ENCODE measurements at regions not wholly inside any gene's neighbourhood (a gene's known extent, or its start where the extent isn't known, plus 50 kb on each side); places are given as distances from the start of the nearest gene placed in this dataset.

DNA sequence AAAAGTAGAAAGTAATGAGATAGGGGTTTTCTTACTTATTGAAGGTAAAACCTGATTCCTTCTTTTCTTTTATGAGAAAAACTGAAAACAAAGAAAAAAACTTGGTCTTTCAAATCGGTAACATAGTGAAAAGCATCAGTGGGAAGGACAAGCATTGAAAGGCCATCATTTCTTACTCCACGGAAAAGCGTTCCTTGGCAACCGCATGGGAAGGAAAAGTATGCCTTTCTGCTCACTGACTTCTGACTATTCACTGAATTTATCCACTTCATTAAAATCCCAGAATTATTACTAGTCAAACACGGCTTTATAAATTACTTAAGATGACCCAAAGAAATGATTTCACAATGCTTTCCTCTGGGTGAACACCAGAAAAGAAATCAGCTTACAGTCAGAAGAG lies 646.7 kb downstream of the TLL1 start:
- H3K36me3 ChIP-seq = no peaks in the 10 kb centered on the region
- intact Hi-C loops (cut with DNase I) = no loop called here
- H3K27me3 ChIP-seq = no peaks in the 10 kb centered on the region
- no peak overlapping the region for H3K4me3 ChIP-seq
- H3K4me1 ChIP-seq = no peaks in the 10 kb centered on the region
- DNase-seq = no peak
- no peak overlapping the region for H3K27ac ChIP-seq
- WGBS, 2 donors = 91 to 92% methylated on average over 5 of the region's 5 CpGs
- no peak for TF ChIP-seq POLR2A (IDR thresholded peaks at IDR 0.05)
- no peaks in the 10 kb centered on the region for H3K9me3 ChIP-seq

DNA sequence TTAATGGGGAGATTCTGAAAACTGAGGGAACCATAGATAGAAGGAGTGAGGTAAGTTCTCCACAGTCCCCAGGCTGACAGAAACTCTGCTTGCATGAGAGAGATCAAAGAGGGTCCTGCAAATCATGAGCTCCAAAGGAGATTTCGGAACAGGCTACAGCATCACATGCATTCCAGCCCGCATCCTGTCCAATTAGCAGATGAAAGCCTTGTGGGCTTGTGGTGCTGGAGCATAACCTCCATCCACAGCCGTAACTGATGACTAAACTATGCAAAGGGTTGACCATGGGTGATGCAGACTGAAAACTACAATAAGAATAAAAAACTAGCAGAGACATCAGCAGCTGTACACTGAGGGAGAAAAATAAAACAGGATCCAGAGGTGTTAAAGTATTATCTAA lies 654.5 kb downstream of the TLL1 start:
- no peaks in the 10 kb centered on the region for H3K36me3 ChIP-seq
- TF ChIP-seq POLR2AphosphoS5 (IDR thresholded peaks at IDR 0.05) (no peak), POLR2A (IDR thresholded peaks at IDR 0.05) (no peak), EP300 (IDR thresholded peaks at IDR 0.05) (no peak)
- TF ChIP-seq, protein P1, sequence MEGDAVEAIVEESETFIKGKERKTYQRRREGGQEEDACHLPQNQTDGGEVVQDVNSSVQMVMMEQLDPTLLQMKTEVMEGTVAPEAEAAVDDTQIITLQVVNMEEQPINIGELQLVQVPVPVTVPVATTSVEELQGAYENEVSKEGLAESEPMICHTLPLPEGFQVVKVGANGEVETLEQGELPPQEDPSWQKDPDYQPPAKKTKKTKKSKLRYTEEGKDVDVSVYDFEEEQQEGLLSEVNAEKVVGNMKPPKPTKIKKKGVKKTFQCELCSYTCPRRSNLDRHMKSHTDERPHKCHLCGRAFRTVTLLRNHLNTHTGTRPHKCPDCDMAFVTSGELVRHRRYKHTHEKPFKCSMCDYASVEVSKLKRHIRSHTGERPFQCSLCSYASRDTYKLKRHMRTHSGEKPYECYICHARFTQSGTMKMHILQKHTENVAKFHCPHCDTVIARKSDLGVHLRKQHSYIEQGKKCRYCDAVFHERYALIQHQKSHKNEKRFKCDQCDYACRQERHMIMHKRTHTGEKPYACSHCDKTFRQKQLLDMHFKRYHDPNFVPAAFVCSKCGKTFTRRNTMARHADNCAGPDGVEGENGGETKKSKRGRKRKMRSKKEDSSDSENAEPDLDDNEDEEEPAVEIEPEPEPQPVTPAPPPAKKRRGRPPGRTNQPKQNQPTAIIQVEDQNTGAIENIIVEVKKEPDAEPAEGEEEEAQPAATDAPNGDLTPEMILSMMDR (IDR thresholded peaks at IDR 0.05) = no peak
- no peak overlapping the region for H3K27ac ChIP-seq
- H3K4me1 ChIP-seq = no peaks in the 10 kb centered on the region
- DNase-seq = no peak
- intact Hi-C loops (cut with DNase I) = no loop called here
- no peaks in the 10 kb centered on the region for H3K9me3 ChIP-seq
- no peaks in the 10 kb centered on the region for H3K27me3 ChIP-seq
- H3K4me3 ChIP-seq = no peak overlapping the region
- WGBS, 2 donors = 86 to 91% methylated on average over 3 of the region's 3 CpGs

DNA sequence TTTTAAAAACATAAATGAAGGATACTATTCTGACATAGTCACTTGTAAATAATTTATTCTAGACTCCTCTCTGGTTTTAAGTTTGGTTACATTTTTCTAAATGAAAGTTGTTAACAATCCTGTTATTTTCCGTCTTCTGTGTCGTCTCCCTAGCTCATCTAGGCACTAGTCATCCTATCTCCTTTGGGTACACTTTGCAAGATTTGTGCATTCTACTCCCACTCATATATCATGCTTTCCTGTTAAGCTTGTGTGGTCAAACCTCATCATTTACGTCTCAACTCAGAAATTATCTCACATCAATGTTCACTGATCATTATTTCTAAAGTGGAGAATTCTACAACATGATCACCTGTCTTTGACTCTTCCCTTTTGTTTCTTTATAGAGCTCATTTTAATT lies 658.7 kb downstream of the TLL1 start:
- 85 to 87% methylated on average over 3 of the region's 3 CpGs for WGBS, 2 donors
- H3K36me3 ChIP-seq = no peaks in the 10 kb centered on the region
- intact Hi-C loops (cut with DNase I) = no loop called here
- no peak for DNase-seq
- no peak overlapping the region for H3K27ac ChIP-seq
- no peaks in the 10 kb centered on the region for H3K27me3 ChIP-seq
- no peaks in the 10 kb centered on the region for H3K4me1 ChIP-seq
- H3K4me3 ChIP-seq = no peak overlapping the region
- no peak for TF ChIP-seq POLR2A (IDR thresholded peaks at IDR 0.05)
- TF ChIP-seq EP300 (IDR thresholded peaks at IDR 0.05) = no peak
- TF ChIP-seq, protein P1 (IDR thresholded peaks at IDR 0.05) = no peak
- no peak for TF ChIP-seq POLR2AphosphoS5 (IDR thresholded peaks at IDR 0.05)
- H3K9me3 ChIP-seq = no peaks in the 10 kb centered on the region

DNA sequence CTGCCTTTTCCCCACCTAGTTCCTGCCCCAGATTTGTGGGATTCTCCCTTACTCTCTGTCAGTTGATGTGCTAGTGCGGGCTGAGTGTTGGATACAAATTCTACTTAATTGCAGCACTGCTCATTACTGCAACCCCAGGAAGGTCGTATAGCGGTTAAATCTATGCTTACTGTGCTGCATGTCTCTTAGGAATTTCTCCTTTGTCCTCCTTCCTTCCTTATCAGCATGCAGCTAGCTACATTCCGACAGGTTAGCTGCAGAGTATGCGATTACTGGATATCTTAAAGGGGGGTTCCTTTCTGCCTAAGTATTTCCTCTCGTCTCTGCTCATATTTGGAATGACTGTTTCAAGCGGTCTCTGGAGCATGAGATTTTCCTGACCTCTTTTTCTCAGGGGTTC lies 662.8 kb downstream of the TLL1 start:
- 90 to 91% methylated on average over 7 of the region's 7 CpGs for WGBS, 2 donors
- Histone ChIP-seq H3K4me1 (no peaks in the 10 kb centered on the region), H3K4me3 (no peak overlapping the region), H3K9me3 (no peaks in the 10 kb centered on the region), H3K27me3 (no peaks in the 10 kb centered on the region), H3K27ac (no peak overlapping the region), H3K36me3 (no peaks in the 10 kb centered on the region)
- intact Hi-C loops (cut with DNase I) = no loop called here
- no peak for DNase-seq
- TF ChIP-seq, protein P1 (IDR thresholded peaks at IDR 0.05) = no peak
- TF ChIP-seq EP300 (IDR thresholded peaks at IDR 0.05) = no peak
- TF ChIP-seq POLR2A (IDR thresholded peaks at IDR 0.05) = no peak
- TF ChIP-seq POLR2AphosphoS5 (IDR thresholded peaks at IDR 0.05) = no peak

DNA sequence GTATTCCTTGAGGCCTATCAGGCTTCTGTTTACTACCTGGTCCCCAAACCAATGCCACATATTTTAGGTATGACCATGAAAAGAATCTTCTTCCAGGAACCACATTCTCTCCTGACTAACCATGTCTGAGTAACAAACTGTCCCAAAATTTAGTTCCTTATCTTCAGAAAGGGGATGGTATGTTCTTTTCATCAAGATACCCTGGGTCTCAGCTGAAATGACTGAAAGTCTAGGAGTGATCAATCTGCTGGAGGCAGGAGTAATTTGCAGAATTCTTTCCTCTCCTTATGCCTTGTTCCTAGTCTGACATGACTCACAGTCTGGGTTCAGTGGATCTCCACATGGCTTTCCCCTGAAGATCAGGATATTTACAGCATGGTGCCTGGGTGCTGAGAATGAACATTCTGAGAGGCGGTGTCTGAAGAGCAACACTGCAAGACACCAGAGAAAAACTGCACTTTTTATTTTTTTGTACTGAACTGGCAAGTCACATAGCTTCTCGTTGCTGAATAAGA lies 665.5 kb downstream of the TLL1 start:
- Histone ChIP-seq H3K9me3 (no peaks in the 10 kb centered on the region), H3K27ac (no peak overlapping the region), H3K4me3 (no peak overlapping the region), H3K27me3 (no peaks in the 10 kb centered on the region), H3K4me1 (no peaks in the 10 kb centered on the region), H3K36me3 (no peaks in the 10 kb centered on the region)
- DNase-seq = no peak
- WGBS, 2 donors = 78 to 85% methylated on average over 2 of the region's 2 CpGs
- TF ChIP-seq POLR2AphosphoS5 (IDR thresholded peaks at IDR 0.05) (no peak), POLR2A (IDR thresholded peaks at IDR 0.05) (no peak), EP300 (IDR thresholded peaks at IDR 0.05) (no peak)
- TF ChIP-seq, protein P1 (IDR thresholded peaks at IDR 0.05) = no peak
- intact Hi-C loops (cut with DNase I) = no loop called here

All from sigmoid colon (tissue), 6 donors.